Mononuclear cell (primary cell): ENCODE measurements at regions not wholly inside any gene's neighbourhood (a gene's known extent, or its start where the extent isn't known, plus 50 kb on each side); places are given as distances from the start of the nearest gene placed in this dataset.
"Not testable (repeated sequence)": the region's sequence is repeated elsewhere in the genome, so short reads cannot be mapped to it uniquely, and the experiment has no call there.

ENCODE experiments used
- H3K27me3 ChIP-seq: 2 replicates; pipeline ENCODE4 v1.6.0; 2011; ENCODE audit warnings: low read length, control low read depth; ENCODE audit not compliant: insufficient read depth
- H3K4me1 ChIP-seq: 2 replicates; pipeline ENCODE4 v1.5.1; 2011; ENCODE audit warnings: mild to moderate bottlenecking, low read length, control low read depth; ENCODE audit not compliant: insufficient read depth
- H3K4me3 ChIP-seq: 2 replicates; pipeline ENCODE4 v1.5.1; 2011; ENCODE audit warnings: mild to moderate bottlenecking, low read length, moderate library complexity
- H3K9me3 ChIP-seq: 2 replicates; pipeline ENCODE4 v1.5.1; 2011; ENCODE audit warnings: low read depth, mild to moderate bottlenecking, control low read depth, low read length

DNA sequence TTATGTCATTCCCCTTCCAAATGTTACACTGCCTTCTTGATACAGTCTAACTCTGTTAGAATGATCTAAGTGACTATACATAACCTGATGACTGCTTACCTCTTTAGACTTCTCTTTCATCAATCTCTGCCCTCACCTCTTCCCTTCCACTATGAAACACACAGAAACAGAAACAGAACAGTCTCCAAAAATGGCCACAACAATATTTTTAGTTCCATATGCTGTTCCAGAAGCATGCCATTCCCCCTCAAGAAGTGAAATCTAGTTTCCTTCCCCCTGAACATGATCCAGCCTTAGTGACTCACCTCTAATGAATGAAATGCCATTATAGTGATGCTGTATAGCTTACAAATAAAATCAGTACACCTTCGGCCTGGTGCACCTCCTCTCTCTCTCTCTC, 229.3 kb upstream of the TENT5A start:
- H3K27me3 ChIP-seq, result no peaks in the 10 kb centered on the region
- no peak overlapping the region for H3K4me3 ChIP-seq
- no peaks in the 10 kb centered on the region for H3K9me3 ChIP-seq

DNA sequence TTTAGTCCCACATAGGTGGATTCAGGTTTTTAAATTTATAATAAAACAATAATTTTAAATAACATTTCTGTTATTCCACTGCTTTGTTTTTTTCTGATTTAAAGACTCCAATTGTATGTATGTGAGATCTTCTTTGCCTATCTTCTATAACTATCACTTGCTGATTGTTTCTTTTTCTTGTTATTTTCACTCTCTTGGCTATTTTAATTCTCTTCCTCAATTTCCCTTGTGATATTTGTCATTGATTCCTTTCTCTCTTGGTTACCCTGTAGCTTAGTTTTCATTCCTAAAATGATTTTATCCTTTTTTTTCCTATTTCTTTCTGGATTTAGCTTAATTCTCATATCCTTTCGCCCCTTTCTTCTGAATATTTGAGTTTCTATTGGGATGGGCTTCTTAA, 227.3 kb upstream of the TENT5A start:
- no peaks in the 10 kb centered on the region for H3K4me1 ChIP-seq
- no peaks in the 10 kb centered on the region for H3K27me3 ChIP-seq
- no peaks in the 10 kb centered on the region for H3K9me3 ChIP-seq
- H3K4me3 ChIP-seq, result no peak overlapping the region

More for the DNA sequence above, 229.3 kb upstream of the TENT5A start:
- H3K4me1 ChIP-seq, result no peaks in the 10 kb centered on the region

DNA sequence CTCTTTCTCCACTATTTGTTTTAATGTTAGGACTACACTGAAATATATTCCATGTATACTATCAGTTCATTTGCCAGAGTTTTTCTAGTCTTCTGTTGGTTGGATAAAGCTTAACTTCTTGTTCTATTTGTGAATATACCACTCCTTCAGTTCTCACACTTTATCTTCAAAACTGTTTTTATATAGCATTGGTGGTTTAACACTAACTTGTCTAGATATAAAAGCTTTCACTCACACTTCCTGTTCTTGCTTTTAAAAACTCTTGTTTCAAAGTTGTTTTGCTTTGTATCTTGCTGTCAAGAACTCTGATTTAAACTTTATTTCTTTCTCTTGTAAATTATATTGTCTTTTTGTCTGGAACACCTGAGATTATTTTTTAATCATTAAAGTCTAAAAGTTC, 226.8 kb upstream of the TENT5A start:
- no peak overlapping the region for H3K4me3 ChIP-seq
- no peaks in the 10 kb centered on the region for H3K9me3 ChIP-seq
- H3K27me3 ChIP-seq, result no peaks in the 10 kb centered on the region
- H3K4me1 ChIP-seq, result no peaks in the 10 kb centered on the region

DNA sequence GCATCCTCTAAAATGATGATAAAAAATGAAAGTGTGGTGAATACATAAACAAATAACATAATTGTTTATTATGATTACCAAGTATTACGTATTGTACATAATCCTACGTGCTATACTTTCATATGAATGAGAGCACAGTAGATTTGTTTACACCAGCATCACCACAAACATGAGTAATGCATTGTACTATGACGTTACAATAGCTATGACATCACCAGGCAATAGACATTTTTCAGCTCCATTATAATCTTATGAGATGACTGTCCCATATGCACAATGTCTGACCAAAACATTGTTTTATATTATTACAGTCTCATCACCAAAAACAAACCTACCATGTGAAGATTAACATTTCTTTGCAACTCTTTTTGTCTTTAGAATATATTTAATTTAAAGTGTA, 225.7 kb upstream of the TENT5A start:
- no peak overlapping the region for H3K4me3 ChIP-seq
- no peaks in the 10 kb centered on the region for H3K4me1 ChIP-seq
- no peaks in the 10 kb centered on the region for H3K27me3 ChIP-seq
- H3K9me3 ChIP-seq, result no peaks in the 10 kb centered on the region

DNA sequence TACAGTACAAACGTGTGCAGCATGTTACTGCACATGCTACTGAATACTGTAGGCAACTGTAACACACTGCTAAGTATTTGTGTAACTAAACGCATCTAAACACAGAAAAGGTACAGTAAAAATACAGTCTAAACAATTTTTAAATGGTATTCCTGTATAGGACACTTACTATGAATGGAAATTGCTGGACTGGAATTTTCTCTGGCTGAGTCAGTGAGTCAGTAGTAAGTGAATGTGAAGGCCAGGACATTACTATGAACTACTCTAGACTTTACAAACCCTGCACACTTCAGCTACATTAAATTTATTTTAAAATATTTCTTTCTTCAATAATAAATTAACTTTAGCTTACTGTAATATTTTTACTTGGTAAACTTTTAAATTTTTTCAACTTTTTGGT, 225.0 kb upstream of the TENT5A start:
- H3K27me3 ChIP-seq, result no peaks in the 10 kb centered on the region
- H3K4me1 ChIP-seq, result no peaks in the 10 kb centered on the region
- H3K9me3 ChIP-seq, result no peaks in the 10 kb centered on the region
- no peak overlapping the region for H3K4me3 ChIP-seq

DNA sequence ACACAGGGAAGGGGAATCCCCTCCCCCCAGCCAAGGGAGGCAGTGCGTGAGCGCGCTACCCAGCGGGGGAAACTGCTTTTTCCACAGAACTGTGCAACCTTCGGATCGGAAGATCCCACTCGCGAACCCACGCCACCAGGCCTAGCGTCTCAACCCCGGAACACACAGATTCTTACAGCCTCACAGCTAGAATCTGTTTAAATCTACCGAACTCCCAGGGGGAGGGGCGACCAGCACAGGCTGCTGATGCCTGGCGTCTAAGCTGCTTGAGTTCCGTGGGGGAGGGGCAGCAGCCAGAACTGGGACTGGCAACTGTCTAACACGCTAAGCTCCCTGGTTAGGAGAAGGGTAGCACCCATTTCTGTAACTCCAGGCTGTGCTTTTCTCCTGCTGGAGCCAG, 217.3 kb upstream of the TENT5A start:
- Histone ChIP-seq H3K4me1 (peaks cover 13% of the 10 kb centered on the region), H3K4me3 (no peak overlapping the region), H3K27me3 (no peaks in the 10 kb centered on the region), H3K9me3 (no peaks in the 10 kb centered on the region)

DNA sequence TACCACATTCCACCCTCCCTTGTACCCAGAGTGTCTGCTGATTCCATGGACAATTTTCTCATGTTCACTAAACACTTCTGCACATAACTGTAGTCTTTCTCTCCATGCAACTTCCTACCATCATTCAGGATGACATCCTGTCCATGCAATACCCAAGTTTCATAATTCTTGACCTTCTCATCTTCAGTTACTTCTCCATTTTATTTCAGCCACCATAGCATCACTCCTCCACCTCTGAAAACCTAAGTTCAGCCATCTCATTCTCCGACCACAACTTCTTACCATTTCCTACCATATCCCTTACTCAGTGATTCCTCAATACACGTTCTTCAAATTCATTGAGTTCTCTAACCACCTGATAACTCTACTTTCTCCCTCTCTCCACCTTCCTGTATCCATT, 216.5 kb upstream of the TENT5A start:
- peaks cover 13% of the 10 kb centered on the region for H3K4me1 ChIP-seq
- no peaks in the 10 kb centered on the region for H3K27me3 ChIP-seq
- H3K4me3 ChIP-seq, result no peak overlapping the region
- H3K9me3 ChIP-seq, result no peaks in the 10 kb centered on the region

DNA sequence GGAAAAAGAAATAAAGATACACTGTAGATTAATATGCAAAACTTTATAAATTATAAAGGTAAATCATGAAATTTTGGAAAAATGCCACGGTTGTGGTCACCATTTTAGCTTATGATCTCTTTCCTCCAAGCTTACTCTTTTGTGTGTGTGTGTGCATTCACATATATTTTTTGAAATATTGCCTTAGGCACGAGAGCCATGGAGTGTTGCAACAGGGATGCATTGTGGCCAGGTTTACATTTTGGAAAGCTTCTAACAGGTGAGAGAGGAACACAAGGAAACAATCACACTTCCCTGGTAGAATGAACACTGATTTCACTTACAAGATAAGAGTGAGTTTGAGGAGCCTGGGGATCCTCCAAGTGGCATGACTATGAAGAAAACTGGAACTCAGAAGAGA, 214.5 kb upstream of the TENT5A start:
- Histone ChIP-seq H3K27me3 (no peaks in the 10 kb centered on the region), H3K4me3 (no peak overlapping the region), H3K4me1 (peaks cover 20% of the 10 kb centered on the region), H3K9me3 (no peaks in the 10 kb centered on the region)

DNA sequence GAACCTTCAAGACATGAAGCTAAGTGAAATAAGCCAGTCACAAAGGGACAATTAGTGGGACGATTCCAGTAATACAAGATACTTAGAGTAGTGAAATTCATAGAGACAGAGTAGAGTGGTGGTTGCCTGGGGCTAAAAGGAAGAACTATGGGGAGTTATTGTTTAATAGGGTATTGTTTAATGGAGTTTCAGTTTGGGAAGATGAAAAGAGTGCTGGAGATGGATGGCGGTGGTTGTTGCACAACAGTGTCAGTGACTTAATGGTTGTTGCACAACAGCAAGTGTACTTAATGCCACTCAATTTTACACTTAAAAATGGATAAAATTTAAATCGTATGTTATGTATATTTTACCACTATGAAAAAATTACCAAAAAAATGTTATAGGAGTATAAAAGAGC, 209.7 kb upstream of the TENT5A start:
- no peak overlapping the region for H3K4me3 ChIP-seq
- no peaks in the 10 kb centered on the region for H3K9me3 ChIP-seq
- H3K4me1 ChIP-seq, result peaks cover 11% of the 10 kb centered on the region
- H3K27me3 ChIP-seq, result no peaks in the 10 kb centered on the region

DNA sequence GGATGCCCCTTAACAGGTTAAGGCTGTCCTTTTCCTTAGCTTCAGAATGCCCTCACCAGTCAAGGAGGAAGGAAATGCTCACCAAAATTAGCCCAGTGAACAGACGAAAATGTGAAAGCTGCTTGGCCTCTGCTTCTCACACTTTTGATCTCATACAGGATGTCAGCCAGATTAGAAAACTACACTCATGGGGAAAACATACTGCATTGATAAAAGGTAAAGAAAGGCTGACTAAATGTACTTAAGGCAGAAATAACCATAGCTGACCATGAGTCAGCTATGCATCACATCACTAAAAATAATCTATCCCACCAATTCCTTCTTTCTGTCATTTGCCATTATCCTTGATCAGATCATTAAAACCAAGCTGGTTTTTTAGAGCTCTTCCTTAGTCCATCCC, 198.4 kb upstream of the TENT5A start:
- H3K4me3 ChIP-seq, result no peak overlapping the region
- peaks cover 3% of the 10 kb centered on the region for H3K4me1 ChIP-seq
- no peaks in the 10 kb centered on the region for H3K9me3 ChIP-seq
- no peaks in the 10 kb centered on the region for H3K27me3 ChIP-seq

DNA sequence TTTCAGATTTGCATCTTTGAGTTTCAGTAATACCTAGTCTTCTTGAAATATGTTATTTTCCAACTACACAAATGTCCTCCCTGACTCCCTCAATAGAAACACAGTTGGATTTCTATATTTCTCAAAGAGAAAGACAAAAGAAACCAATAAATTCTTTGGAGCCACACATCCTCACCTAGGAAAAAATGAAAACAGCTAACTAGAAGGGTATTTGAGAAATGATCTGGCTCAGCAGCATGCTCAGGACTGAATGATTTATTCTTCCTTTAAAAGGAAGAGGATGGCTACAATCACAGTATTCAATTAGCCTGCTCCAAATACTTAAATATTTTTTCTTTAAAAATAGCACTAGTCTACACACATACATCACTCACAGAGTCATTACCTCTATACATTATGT, 196.4 kb upstream of the TENT5A start:
- Histone ChIP-seq H3K4me1 (peaks cover 3% of the 10 kb centered on the region), H3K9me3 (no peaks in the 10 kb centered on the region), H3K27me3 (no peaks in the 10 kb centered on the region), H3K4me3 (no peak overlapping the region)

DNA sequence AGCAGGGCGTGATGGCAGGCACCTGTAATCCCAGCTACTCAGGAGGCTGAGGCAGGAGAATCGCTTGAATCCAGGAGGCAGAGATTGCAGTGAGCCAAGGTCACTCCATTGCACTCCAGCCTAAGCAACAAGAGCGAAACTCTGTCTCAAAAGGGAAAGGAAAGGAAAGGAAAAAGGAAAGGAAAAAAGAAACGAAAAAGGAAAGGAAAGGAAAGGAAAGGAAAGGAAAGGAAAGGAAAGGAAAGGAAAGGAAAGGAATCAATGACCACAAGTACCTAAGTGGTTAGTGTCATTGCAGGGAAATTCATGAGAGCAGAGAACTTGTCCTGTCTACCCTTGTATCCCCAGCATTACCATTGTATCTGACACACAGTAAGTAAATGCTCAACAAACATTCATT, 195.7 kb upstream of the TENT5A start:
- H3K4me3 ChIP-seq, H3K9me3 ChIP-seq, H3K27me3 ChIP-seq, H3K4me1 ChIP-seq: not testable (repeated sequence)

DNA sequence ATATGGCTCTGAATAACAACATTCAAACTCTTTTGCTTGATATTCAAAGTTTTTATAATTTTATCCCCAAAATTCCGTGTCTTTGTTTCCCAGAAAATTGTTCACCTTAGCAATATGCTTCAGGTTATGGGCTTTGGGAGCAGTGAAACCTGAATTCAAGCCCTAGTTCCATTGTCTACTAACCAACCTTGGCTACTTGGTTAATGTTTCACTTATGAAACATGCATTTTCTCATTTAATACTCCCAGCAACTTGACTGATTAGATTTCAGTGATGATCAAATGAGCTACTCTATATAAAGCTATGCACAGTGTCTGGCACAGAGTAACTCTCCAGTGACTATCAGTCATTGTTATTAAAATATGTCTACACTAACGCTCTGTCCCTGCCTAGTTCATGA, 192.2 kb upstream of the TENT5A start:
- no peaks in the 10 kb centered on the region for H3K9me3 ChIP-seq
- H3K4me3 ChIP-seq, result no peak overlapping the region
- H3K27me3 ChIP-seq, result no peaks in the 10 kb centered on the region
- H3K4me1 ChIP-seq, result peaks cover 15% of the 10 kb centered on the region

DNA sequence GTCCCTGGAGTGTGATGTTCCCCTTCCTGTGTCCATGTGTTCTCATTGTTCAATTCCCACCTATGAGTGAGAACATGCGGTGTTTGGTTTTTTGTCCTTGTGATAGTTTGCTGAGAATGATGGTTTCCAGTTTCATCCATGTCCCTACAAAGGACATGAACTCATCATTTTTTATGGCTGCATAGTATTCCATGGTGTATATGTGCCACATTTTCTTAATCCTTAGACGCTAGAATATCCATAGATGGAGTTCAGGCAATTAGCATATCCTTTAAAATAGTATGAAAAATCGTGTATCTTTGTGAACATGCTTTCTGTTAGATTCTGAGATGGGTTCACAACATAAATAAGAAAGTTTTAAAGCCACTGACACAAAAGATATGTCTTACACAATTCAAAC, 190.4 kb upstream of the TENT5A start:
- peaks cover 15% of the 10 kb centered on the region for H3K4me1 ChIP-seq
- not testable (repeated sequence) for H3K27me3 ChIP-seq, H3K9me3 ChIP-seq, H3K4me3 ChIP-seq

DNA sequence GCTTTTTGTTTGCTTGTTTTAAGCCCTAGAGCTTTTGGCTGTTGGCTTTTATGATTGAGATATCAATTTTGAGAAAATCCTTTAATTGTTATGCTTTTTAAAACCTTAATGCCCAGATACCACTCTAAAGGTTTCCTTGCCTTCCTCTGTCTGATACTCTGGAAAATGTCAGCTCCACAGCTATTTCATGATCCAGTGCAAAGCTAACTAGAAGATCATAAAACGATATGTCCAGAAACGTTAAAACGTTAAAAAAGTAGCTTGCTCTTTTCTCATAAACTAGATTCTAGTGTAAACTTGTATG, 189.5 kb upstream of the TENT5A start:
- no peak overlapping the region for H3K4me3 ChIP-seq
- no peaks in the 10 kb centered on the region for H3K27me3 ChIP-seq
- H3K4me1 ChIP-seq, result peaks cover 15% of the 10 kb centered on the region
- H3K9me3 ChIP-seq, result no peaks in the 10 kb centered on the region

DNA sequence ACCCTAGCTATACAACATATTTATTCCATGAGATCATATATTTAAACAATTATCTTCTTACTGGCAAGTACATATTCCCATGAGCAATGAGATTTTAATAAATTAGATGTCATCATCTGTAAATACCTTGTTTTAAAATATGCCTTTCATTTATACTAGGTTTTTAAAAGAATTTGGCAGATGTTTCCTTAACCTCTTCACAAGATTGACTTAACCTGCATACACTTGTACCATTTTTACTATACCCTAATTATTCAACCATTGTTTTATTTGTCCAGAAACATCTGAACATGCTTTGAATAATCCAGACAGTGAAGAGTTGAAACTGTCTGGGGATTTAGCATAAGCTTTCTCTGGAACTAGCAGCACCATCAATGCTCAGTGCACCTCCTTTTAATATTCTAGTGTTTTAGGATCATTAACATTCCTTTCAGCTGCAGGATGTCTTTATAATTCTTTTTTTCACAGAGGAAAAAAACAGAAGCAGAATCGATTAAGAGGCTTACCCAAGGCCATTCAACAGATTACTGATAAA, 188.0 kb upstream of the TENT5A start:
- H3K9me3 ChIP-seq, result no peaks in the 10 kb centered on the region
- no peak overlapping the region for H3K4me3 ChIP-seq
- peaks cover 15% of the 10 kb centered on the region for H3K4me1 ChIP-seq
- H3K27me3 ChIP-seq, result no peaks in the 10 kb centered on the region

DNA sequence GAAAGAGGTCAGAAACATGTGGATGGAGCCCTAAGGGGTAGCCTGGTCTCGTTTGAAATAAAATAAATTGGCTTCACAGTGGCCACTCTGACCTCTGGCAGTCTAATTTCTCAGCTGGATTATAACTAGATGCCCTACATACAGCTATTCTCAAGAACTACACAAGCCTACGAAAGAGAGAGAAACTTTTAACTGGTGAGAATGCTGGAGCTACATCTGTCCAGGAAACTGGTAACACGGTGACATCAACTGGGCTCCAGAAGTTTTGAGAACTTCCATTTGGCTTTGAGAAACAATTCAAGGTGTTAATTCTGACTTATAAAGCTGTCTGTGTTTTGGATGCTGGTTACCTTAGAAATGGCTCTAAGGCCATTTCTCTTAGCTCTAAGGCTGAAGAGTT, 187.3 kb upstream of the TENT5A start:
- Histone ChIP-seq H3K9me3 (no peaks in the 10 kb centered on the region), H3K4me3 (no peak overlapping the region), H3K4me1 (peaks cover 15% of the 10 kb centered on the region), H3K27me3 (no peaks in the 10 kb centered on the region)
